ENCODE measurements at regions not wholly inside any gene's neighbourhood (a gene's known extent, or its start where the extent isn't known, plus 50 kb on each side); places are given as distances from the start of the nearest gene placed in this dataset.

DNA sequence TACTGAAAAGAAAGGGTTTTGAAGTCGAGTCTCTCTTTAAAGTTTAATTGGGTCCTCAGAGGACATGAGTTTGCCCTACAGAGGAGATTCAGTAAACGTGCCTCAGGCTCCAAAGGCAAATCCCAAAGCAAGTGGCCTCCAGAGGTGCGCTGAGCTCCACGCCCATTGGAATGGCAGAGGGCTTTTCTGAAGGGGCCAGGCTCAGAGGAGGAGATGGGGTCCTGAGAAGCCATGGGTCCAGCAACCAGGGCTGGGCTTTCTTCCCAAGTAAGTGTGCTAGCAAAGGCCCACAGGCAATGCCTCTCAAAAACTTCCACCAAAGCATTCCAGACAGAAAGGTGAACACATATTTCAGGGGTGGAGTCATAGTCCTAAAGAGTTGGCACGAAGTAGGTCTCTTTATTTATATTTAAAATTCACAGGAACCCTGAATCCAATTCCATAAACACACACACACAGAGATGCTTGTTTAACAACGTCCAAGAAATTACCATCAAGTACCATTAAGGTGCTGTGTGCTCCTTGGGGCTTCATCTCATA lies 93.0 kb upstream of the SH3BP4 start:
- Mint-ChIP-seq H3K36me3 (ENCODE audit: low read depth) (no peaks in the 10 kb centered on the region), H3K27ac (no peak overlapping the region), H3K4me1 (no peaks in the 10 kb centered on the region), H3K27me3 (peaks cover 9% of the 10 kb centered on the region), H3K4me3 (no peak overlapping the region), H3K9me3 (ENCODE audit: low read depth) (no peaks in the 10 kb centered on the region)
- ATAC-seq (no peak), DNase-seq (no peak)
- intact Hi-C loops (cut with DNase I, micrococcal nuclease), result no loop called here
- POLR2A ChIA-PET, result no interaction called here
- CTCF ChIA-PET, result no interaction called here

DNA sequence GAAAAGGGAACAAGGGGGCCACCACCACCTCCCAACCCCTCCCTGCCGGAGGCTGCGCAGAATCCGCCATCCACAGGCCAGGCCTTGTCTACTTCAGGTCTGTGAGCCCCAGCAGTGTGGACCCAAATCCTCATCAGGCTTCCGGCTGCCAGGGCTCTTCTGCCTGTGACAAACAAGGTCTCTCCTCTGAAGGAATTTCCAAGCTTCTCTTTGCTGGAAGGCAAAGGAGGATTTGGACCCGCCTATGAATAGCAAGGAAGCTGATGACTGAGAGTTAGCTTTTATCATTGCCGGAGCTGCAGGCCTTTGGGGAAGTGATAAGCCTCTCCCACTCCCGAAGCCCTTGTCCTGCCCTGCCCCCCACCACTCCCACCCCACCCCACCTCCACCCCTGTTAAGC lies 93.7 kb upstream of the SH3BP4 start:
- CTCF ChIA-PET, result no interaction called here
- H3K9me3 Mint-ChIP-seq (ENCODE audit: low read depth), result no peaks in the 10 kb centered on the region
- peaks cover 9% of the 10 kb centered on the region for H3K27me3 Mint-ChIP-seq
- ATAC-seq (no peak), DNase-seq (no peak)
- no peak overlapping the region for H3K27ac Mint-ChIP-seq
- H3K36me3 Mint-ChIP-seq (ENCODE audit: low read depth), result no peaks in the 10 kb centered on the region
- POLR2A ChIA-PET, result no interaction called here
- no peak overlapping the region for H3K4me3 Mint-ChIP-seq
- H3K4me1 Mint-ChIP-seq, result no peaks in the 10 kb centered on the region
- intact Hi-C loops (cut with DNase I, micrococcal nuclease), result no loop called here

DNA sequence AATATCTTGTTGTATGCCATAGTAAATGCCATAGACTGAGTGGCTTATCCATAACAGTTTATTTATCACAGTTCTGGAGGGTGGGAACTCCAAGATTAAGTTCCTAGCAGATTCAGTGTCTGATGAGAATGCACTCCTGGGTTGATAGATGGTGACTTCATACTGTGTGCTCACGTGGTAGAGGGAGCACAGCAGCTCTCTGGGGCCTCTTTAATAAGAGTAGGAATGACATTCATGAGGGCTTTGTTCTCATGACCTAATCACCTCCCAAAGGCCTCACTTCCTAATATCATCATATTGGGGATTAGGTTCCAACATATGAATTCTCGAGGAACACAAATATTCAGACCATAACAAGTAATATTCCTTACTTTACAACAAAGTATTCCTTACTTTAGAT lies 98.1 kb upstream of the SH3BP4 start:
- ChIA-PET POLR2A (no interaction called here), CTCF (interaction anchor here (0.6 kb wide), 1 partner anchor 1489 kb away, joined by 3 read pairs; no protein-coding TSS in a partner anchor)
- intact Hi-C loops (cut with DNase I, micrococcal nuclease), result no loop called here
- H3K4me3 Mint-ChIP-seq, result no peak overlapping the region
- peaks cover 8% of the 10 kb centered on the region for H3K27me3 Mint-ChIP-seq
- H3K4me1 Mint-ChIP-seq, result no peaks in the 10 kb centered on the region
- no peaks in the 10 kb centered on the region for H3K36me3 Mint-ChIP-seq (ENCODE audit: low read depth)
- no peak overlapping the region for H3K27ac Mint-ChIP-seq
- no peaks in the 10 kb centered on the region for H3K9me3 Mint-ChIP-seq (ENCODE audit: low read depth)
- ATAC-seq (no peak), DNase-seq (no peak)

DNA sequence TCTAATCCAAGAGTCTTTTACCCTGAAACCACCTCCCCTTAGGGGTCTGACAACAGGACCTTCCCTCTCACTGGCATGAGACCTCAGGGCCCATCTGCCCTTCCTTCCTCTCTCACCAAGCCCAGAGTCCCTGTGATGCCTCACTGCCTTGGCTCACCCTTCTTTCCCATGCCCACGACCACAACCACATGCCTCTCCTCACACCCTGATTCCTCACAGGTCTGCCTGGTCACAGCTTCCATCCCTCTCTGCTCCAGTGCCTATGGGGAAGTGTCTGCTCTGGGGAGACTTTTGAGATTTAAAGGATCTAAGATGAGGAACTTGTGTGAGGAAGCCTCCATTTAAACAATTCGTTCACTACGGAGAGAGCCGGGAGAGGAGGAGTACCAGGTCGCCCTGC lies 98.9 kb upstream of the SH3BP4 start:
- no peak for DNase-seq
- CTCF ChIA-PET, result no interaction called here
- intact Hi-C loops (cut with DNase I, micrococcal nuclease), result no loop called here

DNA sequence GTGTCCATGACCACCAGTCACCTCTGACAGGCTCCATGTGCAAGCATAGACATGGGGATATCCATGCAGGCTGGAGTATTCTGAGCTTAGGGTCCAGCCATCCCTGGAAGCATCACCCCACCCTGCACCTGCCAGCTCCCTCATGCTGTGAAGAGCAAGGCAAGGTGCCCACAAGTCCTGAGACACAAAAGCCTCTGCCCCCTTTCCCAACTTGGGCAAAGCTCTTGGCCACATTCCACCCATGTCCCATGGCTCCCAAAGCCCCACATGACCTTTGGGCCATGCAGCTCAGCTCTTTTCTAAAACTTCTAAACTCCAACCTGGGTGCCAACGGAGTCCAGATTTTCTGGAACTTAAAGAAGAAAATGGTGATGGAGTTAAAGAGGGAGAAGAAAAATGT lies 99.8 kb upstream of the SH3BP4 start:
- ATAC-seq, result no peak
- H3K27me3 Mint-ChIP-seq, result peaks cover 12% of the 10 kb centered on the region
- H3K4me3 Mint-ChIP-seq, result no peak overlapping the region
- CTCF ChIA-PET, result interaction anchor here (0.5 to 1.0 kb wide), 2 partner anchors 742 to 794 kb away, joined by 3 read pairs; no protein-coding TSS in a partner anchor
- no peak overlapping the region for H3K27ac Mint-ChIP-seq
- DNase-seq, result no peak
- POLR2A ChIA-PET, result no interaction called here
- H3K9me3 Mint-ChIP-seq (ENCODE audit: low read depth), result no peaks in the 10 kb centered on the region
- H3K4me1 Mint-ChIP-seq, result no peaks in the 10 kb centered on the region
- intact Hi-C loops (cut with DNase I, micrococcal nuclease), result no loop called here
- no peaks in the 10 kb centered on the region for H3K36me3 Mint-ChIP-seq (ENCODE audit: low read depth)

More for the DNA sequence above, 98.9 kb upstream of the SH3BP4 start:
- Mint-ChIP-seq H3K4me1 (no peaks in the 10 kb centered on the region), H3K4me3 (no peak overlapping the region), H3K36me3 (ENCODE audit: low read depth) (no peaks in the 10 kb centered on the region), H3K27me3 (peaks cover 12% of the 10 kb centered on the region), H3K9me3 (ENCODE audit: low read depth) (no peaks in the 10 kb centered on the region), H3K27ac (no peak overlapping the region)
- ATAC-seq, result no peak
- POLR2A ChIA-PET, result no interaction called here

DNA sequence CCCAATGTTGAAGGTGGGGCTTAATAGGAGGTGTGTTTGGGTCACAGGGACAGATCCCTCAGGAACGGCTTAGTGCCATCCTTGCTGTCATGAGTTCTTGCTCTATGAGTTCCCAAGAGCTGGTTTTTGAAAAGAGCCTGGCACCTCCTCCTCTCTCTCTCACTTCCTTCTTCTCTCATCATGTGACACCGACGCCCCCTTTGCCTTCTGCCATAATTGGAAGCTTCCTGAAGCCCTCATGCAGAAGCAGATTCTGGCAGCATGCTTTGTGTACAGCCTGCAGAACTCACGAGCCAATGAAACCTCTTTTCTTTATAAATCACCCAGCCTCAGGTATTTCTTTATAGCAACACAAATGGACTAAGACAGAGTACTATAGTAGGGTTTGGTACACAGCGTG lies 100.4 kb upstream of the SH3BP4 start:
- Mint-ChIP-seq H3K36me3 (ENCODE audit: low read depth) (no peaks in the 10 kb centered on the region), H3K4me1 (no peaks in the 10 kb centered on the region), H3K27me3 (peaks cover 12% of the 10 kb centered on the region), H3K27ac (no peak overlapping the region), H3K9me3 (ENCODE audit: low read depth) (no peaks in the 10 kb centered on the region), H3K4me3 (no peak overlapping the region)
- ChIA-PET CTCF (interaction anchor here (0.5 to 1.0 kb wide), 2 partner anchors 742 to 795 kb away, joined by 3 read pairs; no protein-coding TSS in a partner anchor), POLR2A (no interaction called here)
- intact Hi-C loops (cut with DNase I, micrococcal nuclease), result no loop called here
- ATAC-seq (no peak), DNase-seq (no peak)

DNA sequence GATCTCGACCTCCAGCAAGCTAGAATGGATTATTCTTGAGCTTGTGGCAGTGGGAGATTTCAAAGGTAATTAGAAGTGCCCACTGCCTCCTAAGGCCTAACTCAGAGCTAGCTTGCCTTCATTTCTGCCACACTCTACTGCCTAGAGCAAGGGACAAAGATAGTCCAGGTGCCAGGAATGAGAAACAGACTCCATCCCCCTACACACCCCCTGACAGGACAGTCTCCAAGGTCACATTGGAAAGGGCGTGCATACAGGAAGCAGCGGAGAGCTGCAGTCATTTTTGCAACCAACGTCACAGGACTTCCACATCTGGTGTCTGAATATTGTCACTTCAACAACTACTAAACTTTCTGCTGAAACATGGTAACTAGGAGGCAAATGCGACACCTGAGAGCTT lies 101.0 kb upstream of the SH3BP4 start:
- intact Hi-C loops (cut with DNase I, micrococcal nuclease), result no loop called here
- CTCF ChIA-PET, result interaction anchor here (1.0 kb wide), 1 partner anchor 743 kb away, joined by 3 read pairs; no protein-coding TSS in a partner anchor
- no peaks in the 10 kb centered on the region for H3K36me3 Mint-ChIP-seq (ENCODE audit: low read depth)

DNA sequence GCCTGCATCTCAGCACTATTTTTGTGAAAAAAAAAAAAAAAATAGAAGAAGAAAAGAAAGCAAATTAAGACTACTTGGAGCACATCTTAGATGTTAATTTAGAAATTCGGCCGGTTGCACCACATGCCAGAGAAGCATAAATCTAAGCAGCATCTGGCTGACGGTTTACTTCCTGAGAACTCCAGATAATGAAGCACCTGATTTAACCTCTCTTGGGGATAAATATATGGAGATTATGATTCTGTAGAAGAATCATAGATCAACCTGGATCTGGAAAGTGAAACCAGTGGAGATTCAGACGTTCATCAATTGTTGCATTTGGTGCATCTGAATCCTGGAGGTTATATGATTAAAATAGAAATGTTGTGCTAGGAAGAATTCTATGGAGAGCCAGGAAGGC lies 102.1 kb upstream of the SH3BP4 start:
- intact Hi-C loops (cut with DNase I, micrococcal nuclease), result no loop called here

More for the DNA sequence above, 101.0 kb upstream of the SH3BP4 start:
- DNase-seq, result no peak
- no peak for ATAC-seq
- Mint-ChIP-seq H3K27me3 (peaks cover 12% of the 10 kb centered on the region), H3K27ac (no peak overlapping the region), H3K9me3 (ENCODE audit: low read depth) (no peaks in the 10 kb centered on the region), H3K4me1 (no peaks in the 10 kb centered on the region), H3K4me3 (no peak overlapping the region)
- POLR2A ChIA-PET, result no interaction called here

DNA sequence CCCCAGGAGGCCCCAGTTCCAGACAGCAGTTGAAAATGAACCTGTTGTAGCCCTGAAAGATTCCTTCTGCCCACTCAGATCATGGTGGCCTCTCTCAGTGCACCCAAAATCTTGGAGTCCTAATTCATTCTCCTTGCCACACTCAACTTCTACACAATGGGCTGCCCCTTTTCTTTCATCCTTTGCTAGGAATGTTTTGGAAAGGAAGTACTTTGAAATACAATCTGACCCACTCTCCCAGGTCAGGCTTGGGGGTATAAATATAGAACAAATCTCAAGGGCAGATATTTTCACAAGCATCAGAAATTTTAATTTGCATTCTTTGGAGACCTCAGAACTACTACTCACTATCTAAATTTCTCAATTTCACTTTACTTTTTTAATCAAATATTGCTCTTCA lies 103.2 kb upstream of the SH3BP4 start:
- Mint-ChIP-seq H3K27me3 (peaks cover 9% of the 10 kb centered on the region), H3K9me3 (ENCODE audit: low read depth) (no peaks in the 10 kb centered on the region), H3K4me1 (no peaks in the 10 kb centered on the region), H3K27ac (no peak overlapping the region), H3K4me3 (no peak overlapping the region), H3K36me3 (ENCODE audit: low read depth) (no peaks in the 10 kb centered on the region)
- ATAC-seq (no peak), DNase-seq (no peak)
- intact Hi-C loops (cut with DNase I, micrococcal nuclease), result no loop called here
- POLR2A ChIA-PET, result no interaction called here
- CTCF ChIA-PET, result interaction anchor here (1.1 kb wide), 1 partner anchor 11 kb away, joined by 3 read pairs; no protein-coding TSS in a partner anchor

More for the DNA sequence above, 102.1 kb upstream of the SH3BP4 start:
- Mint-ChIP-seq H3K9me3 (ENCODE audit: low read depth) (no peaks in the 10 kb centered on the region), H3K27ac (no peak overlapping the region), H3K4me1 (no peaks in the 10 kb centered on the region), H3K27me3 (peaks cover 12% of the 10 kb centered on the region), H3K4me3 (no peak overlapping the region), H3K36me3 (ENCODE audit: low read depth) (no peaks in the 10 kb centered on the region)
- ChIA-PET POLR2A (no interaction called here), CTCF (interaction anchor here (1.1 kb wide), 1 partner anchor 12 kb away, joined by 3 read pairs; no protein-coding TSS in a partner anchor)
- ATAC-seq, result no peak
- DNase-seq, result no peak

DNA sequence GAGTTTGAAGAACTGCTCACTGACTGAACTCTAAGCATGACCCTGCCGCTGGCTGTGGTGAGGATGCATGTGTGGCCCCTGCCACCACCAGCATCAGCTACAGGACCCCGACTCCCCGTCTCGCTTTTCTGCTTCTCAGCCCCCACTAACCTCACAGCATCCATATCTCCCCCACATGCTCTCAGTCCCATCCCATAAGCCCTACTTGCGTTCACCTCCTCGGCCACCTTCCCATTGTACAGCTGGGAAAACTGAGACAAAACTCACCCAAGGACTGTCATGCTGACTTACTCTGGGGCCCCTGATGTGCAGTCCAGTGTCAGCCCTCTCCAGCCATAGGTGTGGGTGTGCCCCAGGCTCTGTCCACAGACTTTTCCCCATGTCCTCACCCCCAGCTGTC lies 104.2 kb upstream of the SH3BP4 start:
- no peak for DNase-seq
- CTCF ChIA-PET, result no interaction called here
- no peak overlapping the region for H3K4me3 Mint-ChIP-seq
- H3K9me3 Mint-ChIP-seq (ENCODE audit: low read depth), result no peaks in the 10 kb centered on the region
- H3K36me3 Mint-ChIP-seq (ENCODE audit: low read depth), result no peaks in the 10 kb centered on the region
- no peaks in the 10 kb centered on the region for H3K4me1 Mint-ChIP-seq
- H3K27ac Mint-ChIP-seq, result no peak overlapping the region
- POLR2A ChIA-PET, result no interaction called here
- no peak for ATAC-seq
- intact Hi-C loops (cut with DNase I, micrococcal nuclease), result no loop called here
- H3K27me3 Mint-ChIP-seq, result peaks cover 9% of the 10 kb centered on the region

DNA sequence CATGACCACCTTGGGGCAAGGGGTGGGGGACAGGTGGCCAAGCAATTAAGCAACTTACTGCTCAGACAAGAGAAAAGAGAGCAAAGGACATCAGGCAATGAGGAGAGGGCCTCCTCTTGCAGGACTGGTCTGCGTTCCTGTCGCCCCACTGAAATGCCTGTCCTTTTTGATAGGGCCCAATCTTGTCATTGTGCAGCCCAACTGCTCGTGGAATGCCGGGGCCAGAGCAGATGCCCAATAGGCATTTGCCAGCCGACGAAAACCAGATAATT lies 104.5 kb upstream of the SH3BP4 start:
- Mint-ChIP-seq H3K4me1 (no peaks in the 10 kb centered on the region), H3K36me3 (ENCODE audit: low read depth) (no peaks in the 10 kb centered on the region), H3K4me3 (no peak overlapping the region), H3K27ac (no peak overlapping the region), H3K9me3 (ENCODE audit: low read depth) (no peaks in the 10 kb centered on the region), H3K27me3 (peaks cover 9% of the 10 kb centered on the region)
- ChIA-PET POLR2A (no interaction called here), CTCF (no interaction called here)
- ATAC-seq (no peak), DNase-seq (no peak)
- intact Hi-C loops (cut with DNase I, micrococcal nuclease), result no loop called here

DNA sequence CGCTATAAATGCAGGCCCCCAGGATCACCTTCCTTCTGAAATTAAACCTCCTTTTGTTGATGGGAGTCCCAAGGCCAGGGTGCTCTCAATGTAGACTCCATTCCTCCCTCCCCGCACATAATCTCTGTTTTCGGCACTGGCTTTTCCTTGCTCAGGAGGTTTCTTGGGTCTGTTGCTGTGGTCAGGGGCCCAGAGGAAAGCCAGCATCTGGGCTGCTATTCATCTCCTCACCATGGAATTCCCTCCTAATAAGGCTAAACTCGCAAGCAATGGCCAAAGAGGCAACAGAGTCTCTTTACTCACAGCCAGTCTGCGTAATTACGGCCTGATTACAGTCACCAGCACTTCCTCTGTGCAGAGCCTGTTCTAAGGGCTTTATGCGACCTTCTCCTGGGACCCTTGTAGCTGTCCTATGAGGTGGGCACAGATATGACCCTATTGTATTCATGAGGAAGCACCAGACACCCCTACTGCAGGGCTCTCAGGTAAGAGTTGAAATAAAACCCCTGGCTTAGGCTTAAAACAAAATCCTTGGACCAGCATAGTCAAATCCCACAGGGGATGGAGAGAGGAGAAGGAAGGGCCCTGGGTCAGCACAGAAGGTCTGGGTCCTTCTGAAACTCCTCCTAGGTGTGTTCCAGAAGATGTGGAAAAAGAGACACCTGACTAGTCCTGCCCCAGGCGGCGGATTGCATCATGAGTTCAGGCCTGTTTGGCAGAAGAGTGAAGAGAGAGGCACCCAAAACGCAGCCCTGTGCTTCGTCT lies 105.0 kb upstream of the SH3BP4 start:
- Mint-ChIP-seq H3K4me3 (no peak overlapping the region), H3K27me3 (peaks cover 9% of the 10 kb centered on the region), H3K4me1 (no peaks in the 10 kb centered on the region), H3K27ac (no peak overlapping the region), H3K9me3 (ENCODE audit: low read depth) (no peaks in the 10 kb centered on the region), H3K36me3 (ENCODE audit: low read depth) (no peaks in the 10 kb centered on the region)
- CTCF ChIA-PET, result interaction anchor here (0.7 kb wide), 1 partner anchor 78 kb away, joined by 3 read pairs; no protein-coding TSS in a partner anchor
- ATAC-seq (no peak), DNase-seq (no peak)
- intact Hi-C loops (cut with DNase I, micrococcal nuclease), result no loop called here
- POLR2A ChIA-PET, result no interaction called here
